ENCODE measurements at regions not wholly inside any gene's neighbourhood (a gene's known extent, or its start where the extent isn't known, plus 50 kb on each side); places are given as distances from the start of the nearest gene placed in this dataset.
A peak's percentile ranks its signal among the peaks of the same experiment; 100 is the strongest.

GRCh38 chr15:81977464-81977863 is 68.4 kb downstream of the MEX3B start (continued):
- 0 out of 2 replicates have a peak, but pooled peaks have one; percentile 50 for TF ChIP-seq CHAMP1 (IDR thresholded peaks at IDR 0.05)
- no peak for TF ChIP-seq PRDM10 (IDR thresholded peaks at IDR 0.05; ENCODE audit: partially characterized antibody)
- no peak for TF ChIP-seq NFE2L1 (tag; IDR thresholded peaks at IDR 0.05; ENCODE audit: borderline replicate concordance, low read depth)
- no peak for TF ChIP-seq ESRRB (CRISPR knock-in tag; IDR thresholded peaks at IDR 0.05; ENCODE audit: borderline replicate concordance)
- TF ChIP-seq MXD1 (CRISPR knock-in tag; IDR thresholded peaks at IDR 0.05; ENCODE audit: borderline replicate concordance, poor library complexity, severe bottlenecking), result no peak
- TF ChIP-seq HINFP (tag; conservative IDR thresholded peaks at IDR 0.05; ENCODE audit: low read depth), result no peak
- peak in 1 of 2 experiments; percentile 26; a peak in 1 of 4 replicates for TF ChIP-seq RCOR1 (IDR thresholded peaks at IDR 0.05; ENCODE audit: borderline replicate concordance in 1 of 2, low read depth in 2 of 2, low read length in 2 of 2)
- TF ChIP-seq RNF2 (IDR thresholded peaks at IDR 0.05), result no peak
- TF ChIP-seq ZNF586 (CRISPR knock-in tag; conservative IDR thresholded peaks at IDR 0.05), result no peak
- TF ChIP-seq ZNF3 (CRISPR knock-in tag; IDR thresholded peaks at IDR 0.05), result no peak
- TF ChIP-seq RBM15 (IDR thresholded peaks at IDR 0.05; ENCODE audit: insufficient read depth, low read length), result no peak
- TF ChIP-seq TSHZ1 (CRISPR knock-in tag; IDR thresholded peaks at IDR 0.05), result no peak
- TF ChIP-seq MTA3 (IDR thresholded peaks at IDR 0.05; ENCODE audit: borderline replicate concordance), result no peak
- peak; percentile 67; the same call in 1 of the 2 replicates for TF ChIP-seq HDAC2 (IDR thresholded peaks at IDR 0.05)
- no peak for TF ChIP-seq CBFA2T3 (IDR thresholded peaks at IDR 0.05)
- no peak for TF ChIP-seq CHD1 (IDR thresholded peaks at IDR 0.05; ENCODE audit: low read length)
- TF ChIP-seq RBFOX2 (IDR thresholded peaks at IDR 0.05; ENCODE audit: low read depth, low read length), result no peak
